ENCODE measurements at regions not wholly inside any gene's neighbourhood (a gene's known extent, or its start where the extent isn't known, plus 50 kb on each side); places are given as distances from the start of the nearest gene placed in this dataset.

DNA sequence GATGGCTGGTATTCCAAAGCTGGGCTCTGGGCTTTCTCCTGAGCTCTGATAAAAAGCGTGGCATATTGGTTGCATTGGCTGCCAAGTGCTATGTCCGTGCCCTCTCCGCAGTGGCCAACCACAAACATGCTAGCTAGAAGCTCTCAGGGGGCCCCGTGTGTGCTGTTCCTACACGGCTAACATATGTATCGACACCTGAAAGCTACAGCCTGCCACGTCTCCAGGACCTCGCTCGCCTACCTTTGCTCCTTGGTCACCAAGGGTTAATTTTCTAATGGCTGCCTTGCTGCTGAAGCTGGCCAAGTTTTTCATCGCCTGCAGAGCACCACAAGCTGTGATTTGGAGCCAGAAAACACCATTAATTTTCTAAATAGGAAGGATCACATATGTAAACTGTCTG lies 888.4 kb downstream of the BCL11A start:
- TF ChIP-seq POLR2A (IDR thresholded peaks at IDR 0.05; ENCODE audit: low read length) (no peak), GATA1 (IDR thresholded peaks at IDR 0.05; ENCODE audit: low read depth, low read length) (no peak)
